Gastrocnemius medialis (tissue), 4 donors: ENCODE measurements at regions not wholly inside any gene's neighbourhood (a gene's known extent, or its start where the extent isn't known, plus 50 kb on each side); places are given as distances from the start of the nearest gene placed in this dataset.

Source experiments
- ATAC-seq, 2 donors: fragments of 150-250 bp; one replicate each; pipeline ENCODE4 v1.9.1; 2016
- DNase-seq, 2 donors: peaks; one replicate each; pipeline ENCODE4 v3.0.0-alpha.2; 2019
- H3K27ac ChIP-seq, 4 donors: fragments of 200-600 bp; sonication (generic); 1 replicate in 1 of 4; 2 replicates in 3 of 4; pipeline ENCODE4 v1.5.1; 2016 to 2018; ENCODE audit warnings: mild to moderate bottlenecking in 2 of 4, moderate library complexity in 1 of 4
- H3K27me3 ChIP-seq, 3 donors: fragments of 200-600 bp; sonication (generic) in 2 of 3; 1 replicate in 1 of 3; 2 replicates in 2 of 3; pipeline versions ENCODE4 v1.5.1 to v1.6.0; 2016 to 2019; ENCODE audit warnings: mild to moderate bottlenecking in 1 of 3, moderate library complexity in 1 of 3
- H3K36me3 ChIP-seq, 2 donors: fragments of 200-600 bp; sonication (generic) in 1 of 2; one replicate each; pipeline ENCODE4 v1.5.1; 2017 to 2018
- H3K4me1 ChIP-seq, 2 donors: fragments of 200-600 bp; sonication (generic) in 1 of 2; one replicate each; pipeline ENCODE4 v1.5.1; 2016 to 2017; ENCODE audit warnings: mild to moderate bottlenecking in 2 of 2
- H3K4me3 ChIP-seq, 4 donors: fragments of 200-600 bp; sonication (generic) in 3 of 4; 1 replicate in 1 of 4; 2 replicates in 3 of 4; pipeline ENCODE4 v1.5.1; 2016 to 2019; ENCODE audit warnings: mild to moderate bottlenecking in 2 of 4
- H3K9me3 ChIP-seq, 3 donors: fragments of 200-600 bp; sonication (generic) in 2 of 3; 1 replicate in 1 of 3; 2 replicates in 2 of 3; pipeline ENCODE4 v1.5.1; 2016 to 2019
- POLR2A ChIP-seq, 2 donors: fragments of 450-650 bp; IDR thresholded peaks; one replicate each; pipeline ENCODE4 v1.6.1; 2017; ENCODE audit warnings: antibody characterized with exemption in 2 of 2, mild to moderate bottlenecking in 2 of 2, moderate library complexity in 2 of 2
- in situ Hi-C, 4 donors: fragments of 200-750 bp; cut with MboI; loops; one replicate each; pipeline versions ENCODE4 v1.15.0 to v1.8.0; 2017; ENCODE audit warnings: low sequenced_read_pairs in 4 of 4
- intact Hi-C: fragments of 100-400 bp; cut with DNase I; formaldehyde crosslinking; loops from one replicate; pipeline ENCODE4 v1.15.1; 2023; ENCODE audit warnings: low total_unique reads
- TF ChIP-seq, protein P1 (sequence below), 5 experiments: fragments of 450-650 bp in 3 of 5; fragments of 200-600 bp in 2 of 5; sonication (generic) in 2 of 5; IDR thresholded peaks in 4 of 5; conservative IDR thresholded peaks in 1 of 5; 1 replicate in 4 of 5; 2 replicates in 1 of 5; pipeline ENCODE4 v1.5.1; 2016 to 2019; ENCODE audit warnings: antibody characterized with exemption in 5 of 5, mild to moderate bottlenecking in 3 of 5, moderate library complexity in 3 of 5

DNA sequence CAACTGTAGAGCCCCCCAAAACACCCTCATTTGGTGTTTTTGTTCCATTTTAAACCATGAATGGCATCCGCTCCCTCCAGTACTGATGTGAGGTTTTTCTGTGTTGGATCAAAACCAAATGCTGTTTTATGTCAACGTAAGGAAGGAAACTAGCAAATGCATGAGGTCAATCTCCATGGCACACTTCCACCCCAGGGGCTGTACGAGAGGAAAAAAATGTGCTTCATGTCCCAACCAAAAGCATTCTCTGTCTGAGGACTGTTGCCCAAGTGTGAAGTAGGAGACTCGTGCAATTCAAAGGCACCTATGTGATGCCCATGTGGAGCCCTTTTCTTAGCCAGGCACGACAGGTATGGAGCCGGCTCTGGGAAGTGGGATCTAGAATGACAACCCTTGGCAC is 180.3 kb upstream of the MKI67 start:
- in situ Hi-C loops: loop anchor here in 1 of 4 donors (25.0 kb wide), 1 partner anchor 231 kb away; no protein-coding TSS in a partner anchor
- TF ChIP-seq, protein P1, sequence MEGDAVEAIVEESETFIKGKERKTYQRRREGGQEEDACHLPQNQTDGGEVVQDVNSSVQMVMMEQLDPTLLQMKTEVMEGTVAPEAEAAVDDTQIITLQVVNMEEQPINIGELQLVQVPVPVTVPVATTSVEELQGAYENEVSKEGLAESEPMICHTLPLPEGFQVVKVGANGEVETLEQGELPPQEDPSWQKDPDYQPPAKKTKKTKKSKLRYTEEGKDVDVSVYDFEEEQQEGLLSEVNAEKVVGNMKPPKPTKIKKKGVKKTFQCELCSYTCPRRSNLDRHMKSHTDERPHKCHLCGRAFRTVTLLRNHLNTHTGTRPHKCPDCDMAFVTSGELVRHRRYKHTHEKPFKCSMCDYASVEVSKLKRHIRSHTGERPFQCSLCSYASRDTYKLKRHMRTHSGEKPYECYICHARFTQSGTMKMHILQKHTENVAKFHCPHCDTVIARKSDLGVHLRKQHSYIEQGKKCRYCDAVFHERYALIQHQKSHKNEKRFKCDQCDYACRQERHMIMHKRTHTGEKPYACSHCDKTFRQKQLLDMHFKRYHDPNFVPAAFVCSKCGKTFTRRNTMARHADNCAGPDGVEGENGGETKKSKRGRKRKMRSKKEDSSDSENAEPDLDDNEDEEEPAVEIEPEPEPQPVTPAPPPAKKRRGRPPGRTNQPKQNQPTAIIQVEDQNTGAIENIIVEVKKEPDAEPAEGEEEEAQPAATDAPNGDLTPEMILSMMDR (IDR thresholded peaks at IDR 0.05 in 4 of 5, conservative IDR thresholded peaks at IDR 0.05 in 1 of 5): no peak
- TF ChIP-seq POLR2A (IDR thresholded peaks at IDR 0.05): no peak
- Histone ChIP-seq H3K4me3 (no peak overlapping the region), H3K27me3 (peaks cover 0 to 4% (median 0%) of the 10 kb centered on the region in 3 donors), H3K9me3 (no peaks in the 10 kb centered on the region), H3K4me1 (no peaks in the 10 kb centered on the region), H3K36me3 (no peaks in the 10 kb centered on the region), H3K27ac (no peak overlapping the region)
- intact Hi-C loops: no loop called here
- DNase-seq: no peak
- no peak for ATAC-seq

DNA sequence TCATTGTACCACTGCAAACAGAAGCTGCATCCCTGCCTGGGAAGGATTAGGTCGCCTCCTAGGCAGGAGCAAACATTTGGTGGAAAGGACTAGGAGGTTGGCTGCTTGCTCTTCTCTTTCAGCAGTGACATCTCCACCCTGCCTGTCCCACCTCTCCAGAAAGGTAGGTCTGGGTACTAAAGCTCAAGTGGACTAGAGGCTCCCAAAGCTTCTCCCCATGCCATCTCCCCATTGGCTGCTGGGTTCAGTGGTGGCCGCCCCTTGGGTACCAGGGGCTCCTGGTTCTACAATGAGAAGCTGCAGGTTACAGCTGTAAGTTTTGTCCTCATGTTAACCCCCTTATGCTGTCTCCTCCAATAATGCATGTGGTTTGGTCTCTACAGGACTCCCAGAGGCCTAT is 180.7 kb upstream of the MKI67 start:
- Histone ChIP-seq H3K4me3 (no peak overlapping the region), H3K36me3 (no peaks in the 10 kb centered on the region), H3K27ac (no peak overlapping the region), H3K4me1 (no peaks in the 10 kb centered on the region), H3K27me3 (peaks cover 0 to 4% (median 0%) of the 10 kb centered on the region in 3 donors), H3K9me3 (no peaks in the 10 kb centered on the region)
- no peak for ATAC-seq
- TF ChIP-seq, protein P1 (IDR thresholded peaks at IDR 0.05 in 4 of 5, conservative IDR thresholded peaks at IDR 0.05 in 1 of 5): no peak
- TF ChIP-seq POLR2A (IDR thresholded peaks at IDR 0.05): no peak
- intact Hi-C loops (no loop called here), in situ Hi-C loops (loop anchor here in 1 of 4 donors (25.0 kb wide), 1 partner anchor 230 kb away; no protein-coding TSS in a partner anchor)
- DNase-seq: no peak

DNA sequence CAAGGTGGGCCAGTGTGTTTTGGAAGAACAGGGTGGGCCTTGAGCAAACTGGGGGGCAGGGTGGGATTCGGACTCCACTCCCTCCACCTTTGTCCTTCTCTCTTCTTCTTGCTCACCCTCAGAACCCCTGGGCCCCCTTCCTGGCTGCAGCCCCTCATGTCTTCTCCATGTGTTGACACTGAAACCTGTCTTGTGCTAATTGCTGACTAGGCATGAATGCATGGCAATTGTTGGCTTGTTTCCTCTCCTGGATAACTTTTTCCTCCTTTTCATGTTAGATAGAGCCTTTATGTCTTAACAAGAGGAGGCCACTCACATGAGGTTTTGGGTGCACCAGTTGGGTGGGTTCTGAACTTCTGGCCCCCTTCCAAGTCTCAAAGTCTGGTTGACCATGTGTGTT is 181.6 kb upstream of the MKI67 start:
- Histone ChIP-seq H3K9me3 (no peaks in the 10 kb centered on the region), H3K4me1 (no peaks in the 10 kb centered on the region), H3K4me3 (no peak overlapping the region), H3K36me3 (no peaks in the 10 kb centered on the region), H3K27ac (no peak overlapping the region), H3K27me3 (peaks cover 0 to 4% (median 0%) of the 10 kb centered on the region in 3 donors)
- intact Hi-C loops (no loop called here), in situ Hi-C loops (loop anchor here in 1 of 4 donors (25.0 kb wide), 1 partner anchor 229 kb away; no protein-coding TSS in a partner anchor)
- ATAC-seq: no peak
- DNase-seq: no peak
- TF ChIP-seq, protein P1 (IDR thresholded peaks at IDR 0.05 in 4 of 5, conservative IDR thresholded peaks at IDR 0.05 in 1 of 5): no peak
- no peak for TF ChIP-seq POLR2A (IDR thresholded peaks at IDR 0.05)

DNA sequence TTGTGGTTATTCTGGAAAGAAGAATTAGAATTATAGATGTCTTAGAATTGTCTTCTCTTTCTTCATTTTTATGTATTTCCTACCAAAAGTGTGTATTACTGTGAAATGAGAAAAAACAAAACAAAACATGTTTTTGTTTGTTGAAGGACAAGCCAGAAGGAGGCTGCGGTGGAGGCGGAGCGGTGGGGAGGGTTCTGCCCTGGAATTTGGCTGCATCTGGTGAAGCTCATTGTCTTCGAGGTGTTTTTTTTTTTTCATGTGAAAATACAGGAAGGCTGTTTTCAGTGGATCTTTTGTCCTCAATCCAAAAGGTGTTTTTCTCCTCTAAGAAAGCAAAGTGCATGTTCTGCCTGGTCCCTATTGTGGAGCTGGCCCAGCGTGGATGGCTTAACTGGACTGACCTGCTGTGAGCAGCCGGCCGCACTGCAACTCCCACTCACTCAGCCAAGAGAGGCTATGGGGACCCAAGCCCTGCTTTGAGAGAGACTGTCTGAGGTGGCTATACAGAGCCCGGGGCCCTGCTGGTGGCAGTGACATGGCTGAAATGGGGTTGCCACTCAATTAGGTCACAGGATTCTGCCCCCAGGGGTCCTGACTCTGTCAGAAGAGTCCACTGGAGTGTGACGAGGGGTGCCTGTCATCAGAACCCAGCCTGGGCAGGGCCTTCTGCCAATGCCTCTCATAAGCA is 184.9 kb upstream of the MKI67 start:
- ATAC-seq (no peak), DNase-seq (no peak)
- no peak for TF ChIP-seq POLR2A (IDR thresholded peaks at IDR 0.05)
- TF ChIP-seq, protein P1 (IDR thresholded peaks at IDR 0.05 in 4 of 5, conservative IDR thresholded peaks at IDR 0.05 in 1 of 5): no peak
- H3K4me1 ChIP-seq: no peaks in the 10 kb centered on the region
- H3K27me3 ChIP-seq: peaks cover 0 to 4% (median 0%) of the 10 kb centered on the region in 3 donors
- H3K9me3 ChIP-seq: no peaks in the 10 kb centered on the region
- in situ Hi-C loops: loop anchor here in 1 of 4 donors (25.0 kb wide), 1 partner anchor 226 kb away; no protein-coding TSS in a partner anchor
- intact Hi-C loops: no loop called here
- H3K36me3 ChIP-seq: no peaks in the 10 kb centered on the region
- no peak overlapping the region for H3K27ac ChIP-seq
- H3K4me3 ChIP-seq: no peak overlapping the region
